GM19467 (cell line): ENCODE measurements at regions not wholly inside any gene's neighbourhood (a gene's known extent, or its start where the extent isn't known, plus 50 kb on each side); places are given as distances from the start of the nearest gene placed in this dataset.

Experiments used
- ATAC-seq: cut with Tn5 transposase; IDR thresholded peaks from one replicate; pipeline ENCODE4 v1.9.1; 2021; ENCODE audit warnings: mild to moderate bottlenecking, moderate library complexity; ENCODE audit not compliant: unreplicated experiment

- ATAC-seq = no peak
Measured at GRCh38 chr6:163630572-163630971, 216.1 kb downstream of the QKI start.

GRCh38 chr6:163630096-163630495 is 215.6 kb downstream of the QKI start:
- ATAC-seq = no peak
